Activated naive CD4-positive, alpha-beta T cell treated with anti-CD3 and anti-CD28 coated beads, Interleukin-2, amount 10 ng/mL, durations not matched to agents 7 days and 5 days (primary cell): ENCODE measurements at regions not wholly inside any gene's neighbourhood (a gene's known extent, or its start where the extent isn't known, plus 50 kb on each side); places are given as distances from the start of the nearest gene placed in this dataset.

ENCODE experiments used
- CTCF ChIA-PET: fragments of 350-600 bp; sonication (Branson Sonifier 250); formaldehyde crosslinking; loops from one replicate; lab custom pipeline; 2021; ENCODE audit warnings: antibody characterized with exemption; lab: Charles Lee
- DNase-seq: peaks from one replicate; pipeline ENCODE4 v3.0.0-alpha.2; 2020
- H3K27ac Mint-ChIP-seq: one replicate; pipeline ENCODE4 v1.8.0; 2021; ENCODE audit warnings: mild to moderate bottlenecking, moderate library complexity, mixed read lengths
- H3K27me3 Mint-ChIP-seq: one replicate; pipeline ENCODE4 v1.8.0; 2021; ENCODE audit warnings: mild to moderate bottlenecking, mixed read lengths
- H3K36me3 Mint-ChIP-seq: one replicate; pipeline ENCODE4 v1.8.0; 2021; ENCODE audit warnings: mixed read lengths
- H3K4me1 Mint-ChIP-seq: one replicate; pipeline ENCODE4 v1.8.0; 2021; ENCODE audit warnings: mixed read lengths
- H3K4me3 Mint-ChIP-seq: one replicate; pipeline ENCODE4 v1.8.0; 2021; ENCODE audit warnings: mild to moderate bottlenecking, moderate library complexity, mixed read lengths
- H3K9me3 Mint-ChIP-seq: one replicate; pipeline ENCODE4 v1.8.0; 2021; ENCODE audit warnings: mixed read lengths

- CTCF ChIA-PET, result no interaction called here
- Mint-ChIP-seq H3K27me3 (peaks cover 5% of the 10 kb centered on the region), H3K4me1 (peaks cover 35% of the 10 kb centered on the region), H3K36me3 (peaks cover 3% of the 10 kb centered on the region), H3K27ac (no peak overlapping the region), H3K4me3 (no peak overlapping the region), H3K9me3 (no peaks in the 10 kb centered on the region)
- DNase-seq, result no peak
Observed at GRCh38 chr5:33242277-33242676, 198.5 kb upstream of the TARS1 start.

GRCh38 chr5:33244441-33245150, 196.2 kb upstream of the TARS1 start:
- Mint-ChIP-seq H3K4me1 (peaks cover 23% of the 10 kb centered on the region), H3K4me3 (no peak overlapping the region), H3K36me3 (peaks cover 3% of the 10 kb centered on the region), H3K27ac (no peak overlapping the region), H3K27me3 (peaks cover 5% of the 10 kb centered on the region), H3K9me3 (no peaks in the 10 kb centered on the region)
- CTCF ChIA-PET, result interaction anchor here (0.5 kb wide), 1 partner anchor 176 kb away, joined by 3 read pairs; no protein-coding TSS in a partner anchor
- DNase-seq, result no peak

GRCh38 chr5:33254579-33254978, 186.2 kb upstream of the TARS1 start:
- H3K4me1 Mint-ChIP-seq, result no peaks in the 10 kb centered on the region
- CTCF ChIA-PET, result interaction anchor here (0.8 kb wide), 1 partner anchor 13 kb away, joined by 3 read pairs; no protein-coding TSS in a partner anchor
- no peak overlapping the region for H3K4me3 Mint-ChIP-seq
- H3K27me3 Mint-ChIP-seq, result peaks cover 4% of the 10 kb centered on the region
- H3K36me3 Mint-ChIP-seq, result no peaks in the 10 kb centered on the region
- no peaks in the 10 kb centered on the region for H3K9me3 Mint-ChIP-seq
- no peak for DNase-seq
- no peak overlapping the region for H3K27ac Mint-ChIP-seq

GRCh38 chr5:33257807-33258429, 182.8 kb upstream of the TARS1 start:
- H3K36me3 Mint-ChIP-seq, result no peaks in the 10 kb centered on the region
- DNase-seq, result no peak
- H3K27ac Mint-ChIP-seq, result no peak overlapping the region
- no peak overlapping the region for H3K4me3 Mint-ChIP-seq
- H3K4me1 Mint-ChIP-seq, result no peaks in the 10 kb centered on the region
- peaks cover 1% of the 10 kb centered on the region for H3K9me3 Mint-ChIP-seq
- CTCF ChIA-PET, result no interaction called here
- peaks cover 4% of the 10 kb centered on the region for H3K27me3 Mint-ChIP-seq

GRCh38 chr5:33258553-33258952, 182.2 kb upstream of the TARS1 start:
- peaks cover 4% of the 10 kb centered on the region for H3K27me3 Mint-ChIP-seq
- CTCF ChIA-PET, result no interaction called here
- no peaks in the 10 kb centered on the region for H3K4me1 Mint-ChIP-seq
- DNase-seq, result no peak
- no peak overlapping the region for H3K4me3 Mint-ChIP-seq
- H3K27ac Mint-ChIP-seq, result no peak overlapping the region
- no peaks in the 10 kb centered on the region for H3K36me3 Mint-ChIP-seq
- H3K9me3 Mint-ChIP-seq, result peaks cover 1% of the 10 kb centered on the region

GRCh38 chr5:33260098-33260497, 180.7 kb upstream of the TARS1 start:
- H3K4me3 Mint-ChIP-seq, result no peak overlapping the region
- no peak for DNase-seq
- no peak overlapping the region for H3K27ac Mint-ChIP-seq
- H3K36me3 Mint-ChIP-seq, result no peaks in the 10 kb centered on the region
- CTCF ChIA-PET, result no interaction called here
- H3K27me3 Mint-ChIP-seq, result peaks cover 4% of the 10 kb centered on the region
- no peaks in the 10 kb centered on the region for H3K4me1 Mint-ChIP-seq
- H3K9me3 Mint-ChIP-seq, result peaks cover 1% of the 10 kb centered on the region

- DNase-seq, result no peak
- peaks cover 1% of the 10 kb centered on the region for H3K9me3 Mint-ChIP-seq
- H3K4me3 Mint-ChIP-seq, result no peak overlapping the region
- H3K4me1 Mint-ChIP-seq, result no peaks in the 10 kb centered on the region
- H3K27ac Mint-ChIP-seq, result no peak overlapping the region
- H3K27me3 Mint-ChIP-seq, result no peaks in the 10 kb centered on the region
- CTCF ChIA-PET, result no interaction called here
- no peaks in the 10 kb centered on the region for H3K36me3 Mint-ChIP-seq
Observed at GRCh38 chr5:33261305-33261704, 179.5 kb upstream of the TARS1 start.

GRCh38 chr5:33261747-33262146, 179.0 kb upstream of the TARS1 start:
- H3K4me1 Mint-ChIP-seq, result no peaks in the 10 kb centered on the region
- H3K9me3 Mint-ChIP-seq, result peaks cover 1% of the 10 kb centered on the region
- CTCF ChIA-PET, result no interaction called here
- H3K27me3 Mint-ChIP-seq, result no peaks in the 10 kb centered on the region
- H3K4me3 Mint-ChIP-seq, result no peak overlapping the region
- no peak overlapping the region for H3K27ac Mint-ChIP-seq
- DNase-seq, result no peak
- no peaks in the 10 kb centered on the region for H3K36me3 Mint-ChIP-seq

- H3K4me1 Mint-ChIP-seq, result no peaks in the 10 kb centered on the region
- H3K36me3 Mint-ChIP-seq, result no peaks in the 10 kb centered on the region
- H3K9me3 Mint-ChIP-seq, result no peaks in the 10 kb centered on the region
- no peak overlapping the region for H3K27ac Mint-ChIP-seq
- no peaks in the 10 kb centered on the region for H3K27me3 Mint-ChIP-seq
- no peak for DNase-seq
- H3K4me3 Mint-ChIP-seq, result no peak overlapping the region
- CTCF ChIA-PET, result no interaction called here
Observed at GRCh38 chr5:33267801-33268200, 173.0 kb upstream of the TARS1 start.

- no peaks in the 10 kb centered on the region for H3K36me3 Mint-ChIP-seq
- DNase-seq, result no peak
- no peak overlapping the region for H3K4me3 Mint-ChIP-seq
- H3K27ac Mint-ChIP-seq, result no peak overlapping the region
- no peaks in the 10 kb centered on the region for H3K9me3 Mint-ChIP-seq
- CTCF ChIA-PET, result no interaction called here
- H3K27me3 Mint-ChIP-seq, result no peaks in the 10 kb centered on the region
- no peaks in the 10 kb centered on the region for H3K4me1 Mint-ChIP-seq
Observed at GRCh38 chr5:33268374-33268773, 172.4 kb upstream of the TARS1 start.

GRCh38 chr5:33270671-33271070, 170.1 kb upstream of the TARS1 start:
- no peak overlapping the region for H3K4me3 Mint-ChIP-seq
- H3K36me3 Mint-ChIP-seq, result no peaks in the 10 kb centered on the region
- no peak for DNase-seq
- CTCF ChIA-PET, result no interaction called here
- no peaks in the 10 kb centered on the region for H3K9me3 Mint-ChIP-seq
- H3K27me3 Mint-ChIP-seq, result no peaks in the 10 kb centered on the region
- no peaks in the 10 kb centered on the region for H3K4me1 Mint-ChIP-seq
- H3K27ac Mint-ChIP-seq, result no peak overlapping the region

- no peaks in the 10 kb centered on the region for H3K4me1 Mint-ChIP-seq
- no peaks in the 10 kb centered on the region for H3K27me3 Mint-ChIP-seq
- H3K9me3 Mint-ChIP-seq, result no peaks in the 10 kb centered on the region
- no peak for DNase-seq
- CTCF ChIA-PET, result no interaction called here
- H3K4me3 Mint-ChIP-seq, result no peak overlapping the region
- H3K36me3 Mint-ChIP-seq, result no peaks in the 10 kb centered on the region
- no peak overlapping the region for H3K27ac Mint-ChIP-seq
Observed at GRCh38 chr5:33271606-33272005, 169.2 kb upstream of the TARS1 start.

- CTCF ChIA-PET, result no interaction called here
- DNase-seq, result no peak
- Mint-ChIP-seq H3K27ac (no peak overlapping the region), H3K36me3 (no peaks in the 10 kb centered on the region), H3K4me3 (no peak overlapping the region), H3K9me3 (no peaks in the 10 kb centered on the region), H3K4me1 (no peaks in the 10 kb centered on the region), H3K27me3 (no peaks in the 10 kb centered on the region)
Observed at GRCh38 chr5:33272288-33272687, 168.5 kb upstream of the TARS1 start.

GRCh38 chr5:33273985-33274384, 166.8 kb upstream of the TARS1 start:
- Mint-ChIP-seq H3K27me3 (no peaks in the 10 kb centered on the region), H3K4me1 (no peaks in the 10 kb centered on the region), H3K27ac (no peak overlapping the region), H3K9me3 (no peaks in the 10 kb centered on the region), H3K4me3 (no peak overlapping the region), H3K36me3 (no peaks in the 10 kb centered on the region)
- no peak for DNase-seq
- CTCF ChIA-PET, result no interaction called here

GRCh38 chr5:33275391-33275790, 165.4 kb upstream of the TARS1 start:
- no peak for DNase-seq
- no peaks in the 10 kb centered on the region for H3K27me3 Mint-ChIP-seq
- no peaks in the 10 kb centered on the region for H3K36me3 Mint-ChIP-seq
- CTCF ChIA-PET, result no interaction called here
- H3K4me1 Mint-ChIP-seq, result no peaks in the 10 kb centered on the region
- H3K4me3 Mint-ChIP-seq, result no peak overlapping the region
- H3K9me3 Mint-ChIP-seq, result no peaks in the 10 kb centered on the region
- H3K27ac Mint-ChIP-seq, result no peak overlapping the region
